C4-2B (cell line): ENCODE measurements at regions not wholly inside any gene's neighbourhood (a gene's known extent, or its start where the extent isn't known, plus 50 kb on each side); places are given as distances from the start of the nearest gene placed in this dataset.

Source experiments
- ZFX ChIP-seq: fragments of 450-650 bp; IDR thresholded peaks from 2 replicates; pipeline ENCODE4 v1.6.1; 2017
- TF ChIP-seq, protein P1 (sequence below): fragments of 450-650 bp; conservative IDR thresholded peaks from 2 replicates; pipeline ENCODE4 v1.5.1; 2017; ENCODE audit warnings: mild to moderate bottlenecking

DNA sequence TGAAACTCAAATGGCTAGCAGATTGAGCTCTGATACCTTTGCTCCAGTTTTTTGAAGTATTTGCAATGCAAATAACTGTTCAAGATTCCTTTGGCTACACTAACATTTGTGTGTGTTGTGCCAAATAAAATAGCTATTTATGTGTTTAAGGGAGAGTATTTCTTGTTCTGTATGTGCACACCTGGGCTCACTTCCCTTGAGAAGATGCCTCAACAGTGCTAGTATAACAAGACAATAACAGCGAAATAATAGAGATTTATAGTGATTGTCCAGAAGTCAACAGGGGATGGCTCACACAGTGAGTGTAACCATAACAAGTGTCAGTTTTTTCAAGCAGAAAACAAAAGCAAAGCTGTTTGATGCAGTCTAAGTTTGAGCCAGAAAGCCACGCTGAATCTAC is 460.5 kb downstream of the CENPC start:
- TF ChIP-seq, protein P1, sequence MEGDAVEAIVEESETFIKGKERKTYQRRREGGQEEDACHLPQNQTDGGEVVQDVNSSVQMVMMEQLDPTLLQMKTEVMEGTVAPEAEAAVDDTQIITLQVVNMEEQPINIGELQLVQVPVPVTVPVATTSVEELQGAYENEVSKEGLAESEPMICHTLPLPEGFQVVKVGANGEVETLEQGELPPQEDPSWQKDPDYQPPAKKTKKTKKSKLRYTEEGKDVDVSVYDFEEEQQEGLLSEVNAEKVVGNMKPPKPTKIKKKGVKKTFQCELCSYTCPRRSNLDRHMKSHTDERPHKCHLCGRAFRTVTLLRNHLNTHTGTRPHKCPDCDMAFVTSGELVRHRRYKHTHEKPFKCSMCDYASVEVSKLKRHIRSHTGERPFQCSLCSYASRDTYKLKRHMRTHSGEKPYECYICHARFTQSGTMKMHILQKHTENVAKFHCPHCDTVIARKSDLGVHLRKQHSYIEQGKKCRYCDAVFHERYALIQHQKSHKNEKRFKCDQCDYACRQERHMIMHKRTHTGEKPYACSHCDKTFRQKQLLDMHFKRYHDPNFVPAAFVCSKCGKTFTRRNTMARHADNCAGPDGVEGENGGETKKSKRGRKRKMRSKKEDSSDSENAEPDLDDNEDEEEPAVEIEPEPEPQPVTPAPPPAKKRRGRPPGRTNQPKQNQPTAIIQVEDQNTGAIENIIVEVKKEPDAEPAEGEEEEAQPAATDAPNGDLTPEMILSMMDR = no peak
- TF ChIP-seq ZFX = no peak
